ENCODE measurements at regions not wholly inside any gene's neighbourhood (a gene's known extent, or its start where the extent isn't known, plus 50 kb on each side); places are given as distances from the start of the nearest gene placed in this dataset.

GRCh38 chr6:21855811-21856455 is 262.4 kb downstream of the SOX4 start:
- TF ChIP-seq CTCF (conservative IDR thresholded peaks at IDR 0.05; ENCODE audit: low read length) (no peak), EZH2phosphoT487 (IDR thresholded peaks at IDR 0.05; ENCODE audit: borderline replicate concordance) (no peak)

Data from Loucy (cell line).